ENCODE measurements at regions not wholly inside any gene's neighbourhood (a gene's known extent, or its start where the extent isn't known, plus 50 kb on each side); places are given as distances from the start of the nearest gene placed in this dataset.

DNA sequence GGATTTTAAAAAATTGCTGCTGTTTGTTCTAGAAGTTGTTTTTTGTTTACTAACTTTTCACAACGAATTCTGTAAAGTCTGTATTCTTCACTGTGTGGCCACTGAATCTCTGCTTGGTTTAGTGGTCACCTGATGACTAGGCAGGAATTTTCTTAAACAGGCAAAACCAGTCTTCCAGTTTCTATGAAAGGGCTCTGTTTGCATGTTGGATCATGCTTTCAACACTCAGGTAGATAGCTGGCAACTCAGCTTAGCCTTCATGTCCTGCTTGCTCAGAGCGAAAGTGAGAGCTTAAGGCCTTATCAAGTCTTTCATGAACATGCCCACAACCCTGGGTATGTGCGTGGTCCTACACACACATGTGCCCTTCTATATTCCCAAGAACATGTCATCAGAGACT lies 52.4 kb upstream of the CCDC190 start:
- TF ChIP-seq KDM1A (IDR thresholded peaks at IDR 0.05; ENCODE audit: borderline replicate concordance, low read length) (no peak), POLR2A (IDR thresholded peaks at IDR 0.05; ENCODE audit: control extremely low read depth in 1 of 2, low read depth in 2 of 2, low read length in 2 of 2) (no peak), POLR2AphosphoS5 (IDR thresholded peaks at IDR 0.05; ENCODE audit: low read depth, low read length) (no peak), FOSL1 (IDR thresholded peaks at IDR 0.05; ENCODE audit: insufficient read depth, low read depth, low read length) (no peak), CBX5 (IDR thresholded peaks at IDR 0.05; ENCODE audit: low read depth, low read length) (no peak), EZH2 (IDR thresholded peaks at IDR 0.05; ENCODE audit: low read depth, low read length, severe bottlenecking) (no peak), RFX5 (IDR thresholded peaks at IDR 0.05; ENCODE audit: borderline replicate concordance, low read depth, low read length) (no peak)
- TF ChIP-seq, protein P1, sequence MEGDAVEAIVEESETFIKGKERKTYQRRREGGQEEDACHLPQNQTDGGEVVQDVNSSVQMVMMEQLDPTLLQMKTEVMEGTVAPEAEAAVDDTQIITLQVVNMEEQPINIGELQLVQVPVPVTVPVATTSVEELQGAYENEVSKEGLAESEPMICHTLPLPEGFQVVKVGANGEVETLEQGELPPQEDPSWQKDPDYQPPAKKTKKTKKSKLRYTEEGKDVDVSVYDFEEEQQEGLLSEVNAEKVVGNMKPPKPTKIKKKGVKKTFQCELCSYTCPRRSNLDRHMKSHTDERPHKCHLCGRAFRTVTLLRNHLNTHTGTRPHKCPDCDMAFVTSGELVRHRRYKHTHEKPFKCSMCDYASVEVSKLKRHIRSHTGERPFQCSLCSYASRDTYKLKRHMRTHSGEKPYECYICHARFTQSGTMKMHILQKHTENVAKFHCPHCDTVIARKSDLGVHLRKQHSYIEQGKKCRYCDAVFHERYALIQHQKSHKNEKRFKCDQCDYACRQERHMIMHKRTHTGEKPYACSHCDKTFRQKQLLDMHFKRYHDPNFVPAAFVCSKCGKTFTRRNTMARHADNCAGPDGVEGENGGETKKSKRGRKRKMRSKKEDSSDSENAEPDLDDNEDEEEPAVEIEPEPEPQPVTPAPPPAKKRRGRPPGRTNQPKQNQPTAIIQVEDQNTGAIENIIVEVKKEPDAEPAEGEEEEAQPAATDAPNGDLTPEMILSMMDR (IDR thresholded peaks at IDR 0.05; ENCODE audit: control extremely low read depth in 1 of 3, insufficient read depth in 1 of 3, low read depth in 1 of 3, low read length in 3 of 3) = no peak
- TF ChIP-seq, protein P2, sequence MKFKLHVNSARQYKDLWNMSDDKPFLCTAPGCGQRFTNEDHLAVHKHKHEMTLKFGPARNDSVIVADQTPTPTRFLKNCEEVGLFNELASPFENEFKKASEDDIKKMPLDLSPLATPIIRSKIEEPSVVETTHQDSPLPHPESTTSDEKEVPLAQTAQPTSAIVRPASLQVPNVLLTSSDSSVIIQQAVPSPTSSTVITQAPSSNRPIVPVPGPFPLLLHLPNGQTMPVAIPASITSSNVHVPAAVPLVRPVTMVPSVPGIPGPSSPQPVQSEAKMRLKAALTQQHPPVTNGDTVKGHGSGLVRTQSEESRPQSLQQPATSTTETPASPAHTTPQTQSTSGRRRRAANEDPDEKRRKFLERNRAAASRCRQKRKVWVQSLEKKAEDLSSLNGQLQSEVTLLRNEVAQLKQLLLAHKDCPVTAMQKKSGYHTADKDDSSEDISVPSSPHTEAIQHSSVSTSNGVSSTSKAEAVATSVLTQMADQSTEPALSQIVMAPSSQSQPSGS (IDR thresholded peaks at IDR 0.05; ENCODE audit: low read length) = no peak
